ENCODE measurements at regions not wholly inside any gene's neighbourhood (a gene's known extent, or its start where the extent isn't known, plus 50 kb on each side); places are given as distances from the start of the nearest gene placed in this dataset.

GRCh38 chr5:15008921-15009320, 137.3 kb upstream of the ANKH start:
- Histone ChIP-seq H3K27me3 (replicated peaks in 1 of 7) (no peaks in the 10 kb centered on the region), H3K4me1 (peaks cover 0 to 6% (median 0%) of the 10 kb centered on the region in 6 donors), H3K4me3 (no peak overlapping the region), H3K27ac (no peak overlapping the region), H3K9me3 (no peaks in the 10 kb centered on the region), H3K36me3 (no peaks in the 10 kb centered on the region)
- 76 to 90% (median 86%) methylated on average over 5 of the region's 5 CpGs for WGBS, 5 donors
- DNase-seq = no peak
- no peak for TF ChIP-seq POLR2A (IDR thresholded peaks at IDR 0.05)
- no peak for TF ChIP-seq POLR2AphosphoS5 (IDR thresholded peaks at IDR 0.05)
- no peak for TF ChIP-seq CTCF (IDR thresholded peaks at IDR 0.05 in 8 of 11, conservative IDR thresholded peaks at IDR 0.05 in 3 of 11)
- intact Hi-C loops (cut with DNase I; ENCODE audit: low total_unique reads) = loop anchor here (10.0 kb wide), 2 partner anchors 54 to 124 kb away; no protein-coding TSS in a partner anchor

- intact Hi-C loops (cut with DNase I; ENCODE audit: low total_unique reads) = loop anchor here (10.0 kb wide), 2 partner anchors 54 to 124 kb away; no protein-coding TSS in a partner anchor
- H3K4me3 ChIP-seq = no peak overlapping the region
Observed at GRCh38 chr5:15008476-15008875, 136.9 kb upstream of the ANKH start.

GRCh38 chr5:15007646-15008045, 136.1 kb upstream of the ANKH start:
- Histone ChIP-seq H3K4me3 (no peak overlapping the region), H3K36me3 (no peaks in the 10 kb centered on the region), H3K9me3 (no peaks in the 10 kb centered on the region), H3K27ac (no peak overlapping the region), H3K4me1 (peaks cover 0 to 7% (median 0%) of the 10 kb centered on the region in 6 donors), H3K27me3 (replicated peaks in 1 of 7) (peaks cover 0 to 1% (median 0%) of the 10 kb centered on the region in 7 donors)
- intact Hi-C loops (cut with DNase I; ENCODE audit: low total_unique reads) = loop anchor here (10.0 kb wide), 2 partner anchors 53 to 123 kb away; no protein-coding TSS in a partner anchor
- no peak for DNase-seq
- WGBS, 5 donors = 84 to 92% (median 88%) methylated on average over 4 of the region's 4 CpGs
- TF ChIP-seq CTCF (IDR thresholded peaks at IDR 0.05 in 8 of 11, conservative IDR thresholded peaks at IDR 0.05 in 3 of 11) (no peak), POLR2A (IDR thresholded peaks at IDR 0.05) (no peak), POLR2AphosphoS5 (IDR thresholded peaks at IDR 0.05) (no peak)

More at GRCh38 chr5:15008476-15008875, 136.9 kb upstream of the ANKH start:
- Histone ChIP-seq H3K36me3 (no peaks in the 10 kb centered on the region), H3K27me3 (replicated peaks in 1 of 7) (no peaks in the 10 kb centered on the region), H3K27ac (no peak overlapping the region), H3K4me1 (peaks cover 0 to 6% (median 0%) of the 10 kb centered on the region in 6 donors), H3K9me3 (no peaks in the 10 kb centered on the region)
- no peak for DNase-seq
- WGBS, 5 donors = 71 to 84% (median 77%) methylated on average over 8 of the region's 8 CpGs
- TF ChIP-seq CTCF (IDR thresholded peaks at IDR 0.05 in 8 of 11, conservative IDR thresholded peaks at IDR 0.05 in 3 of 11) = no peak
- no peak for TF ChIP-seq POLR2AphosphoS5 (IDR thresholded peaks at IDR 0.05)
- TF ChIP-seq POLR2A (IDR thresholded peaks at IDR 0.05) = no peak

GRCh38 chr5:15004506-15004905, 132.9 kb upstream of the ANKH start:
- no peak for DNase-seq
- Histone ChIP-seq H3K27ac (no peak overlapping the region), H3K36me3 (no peaks in the 10 kb centered on the region), H3K9me3 (no peaks in the 10 kb centered on the region), H3K4me3 (no peak overlapping the region), H3K4me1 (peaks cover 0 to 10% (median 0%) of the 10 kb centered on the region in 6 donors), H3K27me3 (replicated peaks in 1 of 7) (peaks cover 0 to 6% (median 0%) of the 10 kb centered on the region in 7 donors)
- intact Hi-C loops (cut with DNase I; ENCODE audit: low total_unique reads) = loop anchor here (5.0 to 10.0 kb wide), 3 partner anchors 50 to 282 kb away; no protein-coding TSS in a partner anchor
- TF ChIP-seq CTCF (IDR thresholded peaks at IDR 0.05 in 8 of 11, conservative IDR thresholded peaks at IDR 0.05 in 3 of 11) (no peak), POLR2A (IDR thresholded peaks at IDR 0.05) (no peak), POLR2AphosphoS5 (IDR thresholded peaks at IDR 0.05) (no peak)

Measured in spleen (tissue), 11 donors.